ENCODE measurements at regions not wholly inside any gene's neighbourhood (a gene's known extent, or its start where the extent isn't known, plus 50 kb on each side); places are given as distances from the start of the nearest gene placed in this dataset.

DNA sequence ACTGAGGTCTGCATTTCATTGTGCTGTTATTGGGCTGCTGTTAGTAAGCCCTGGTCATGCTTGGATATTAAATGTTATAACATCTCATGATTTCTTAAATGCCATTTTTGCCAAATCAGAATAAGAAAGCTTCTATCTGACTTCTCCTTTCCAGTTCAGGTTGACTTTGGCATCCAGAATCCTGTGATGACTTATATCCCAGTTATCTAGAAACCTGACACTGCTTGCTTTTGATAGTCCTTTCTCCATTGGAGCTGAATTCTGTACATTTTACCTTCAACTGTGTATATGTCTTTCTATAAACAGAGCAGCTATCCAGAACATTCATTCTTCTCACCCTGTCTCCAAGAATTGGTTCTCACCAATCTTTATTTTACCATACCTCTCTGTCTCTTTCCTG, 257.7 kb upstream of the GNPDA2 start:
- TF ChIP-seq, protein P1, sequence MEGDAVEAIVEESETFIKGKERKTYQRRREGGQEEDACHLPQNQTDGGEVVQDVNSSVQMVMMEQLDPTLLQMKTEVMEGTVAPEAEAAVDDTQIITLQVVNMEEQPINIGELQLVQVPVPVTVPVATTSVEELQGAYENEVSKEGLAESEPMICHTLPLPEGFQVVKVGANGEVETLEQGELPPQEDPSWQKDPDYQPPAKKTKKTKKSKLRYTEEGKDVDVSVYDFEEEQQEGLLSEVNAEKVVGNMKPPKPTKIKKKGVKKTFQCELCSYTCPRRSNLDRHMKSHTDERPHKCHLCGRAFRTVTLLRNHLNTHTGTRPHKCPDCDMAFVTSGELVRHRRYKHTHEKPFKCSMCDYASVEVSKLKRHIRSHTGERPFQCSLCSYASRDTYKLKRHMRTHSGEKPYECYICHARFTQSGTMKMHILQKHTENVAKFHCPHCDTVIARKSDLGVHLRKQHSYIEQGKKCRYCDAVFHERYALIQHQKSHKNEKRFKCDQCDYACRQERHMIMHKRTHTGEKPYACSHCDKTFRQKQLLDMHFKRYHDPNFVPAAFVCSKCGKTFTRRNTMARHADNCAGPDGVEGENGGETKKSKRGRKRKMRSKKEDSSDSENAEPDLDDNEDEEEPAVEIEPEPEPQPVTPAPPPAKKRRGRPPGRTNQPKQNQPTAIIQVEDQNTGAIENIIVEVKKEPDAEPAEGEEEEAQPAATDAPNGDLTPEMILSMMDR (IDR thresholded peaks at IDR 0.05; ENCODE audit: insufficient read depth, low read depth, low read length), result no peak
- TF ChIP-seq EZH2 (IDR thresholded peaks at IDR 0.05; ENCODE audit: insufficient read depth, low read length), result no peak

Measured in astrocyte (in vitro differentiated cells and primary cell).